Amniotic epithelial cell (primary cell): ENCODE measurements at regions not wholly inside any gene's neighbourhood (a gene's known extent, or its start where the extent isn't known, plus 50 kb on each side); places are given as distances from the start of the nearest gene placed in this dataset.

Experiments
- DNase-seq: peaks from one replicate; pipeline ENCODE4 v3.0.0-alpha.2; 2010; ENCODE audit warnings: low read depth

GRCh38 chr16:48487287-48487686 is 102.1 kb upstream of the SIAH1 start:
- peak; percentile 66 for DNase-seq

DNA sequence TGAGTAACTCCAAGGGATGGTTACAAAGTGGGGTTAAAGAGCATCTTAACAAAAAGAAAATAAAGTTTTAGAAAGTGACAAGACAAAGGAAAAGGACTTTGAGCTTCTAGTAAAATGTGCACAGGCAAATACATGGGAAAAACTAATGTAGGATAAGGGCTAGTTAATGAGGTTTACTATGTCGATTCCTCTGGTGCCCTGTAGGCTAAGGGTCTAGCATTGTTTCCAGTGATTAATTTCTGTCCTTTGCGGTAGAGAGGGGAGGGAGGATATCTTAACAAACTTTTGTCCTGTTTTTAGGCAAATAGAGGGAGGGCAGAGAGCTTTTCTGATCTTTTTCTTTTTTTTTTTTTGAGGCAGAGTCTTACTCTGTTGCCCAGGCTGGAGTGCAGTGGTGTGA is 96.6 kb upstream of the SIAH1 start:
- peak; percentile 31 for DNase-seq

GRCh38 chr16:48481211-48481610 is 96.0 kb upstream of the SIAH1 start:
- no peak for DNase-seq

GRCh38 chr16:48479955-48480354 is 94.7 kb upstream of the SIAH1 start:
- DNase-seq: peak; percentile 91

- no peak for DNase-seq
Observed at GRCh38 chr16:48479329-48479728, 94.1 kb upstream of the SIAH1 start.

GRCh38 chr16:48478393-48478792 is 93.2 kb upstream of the SIAH1 start:
- DNase-seq: peak; percentile 66

DNA sequence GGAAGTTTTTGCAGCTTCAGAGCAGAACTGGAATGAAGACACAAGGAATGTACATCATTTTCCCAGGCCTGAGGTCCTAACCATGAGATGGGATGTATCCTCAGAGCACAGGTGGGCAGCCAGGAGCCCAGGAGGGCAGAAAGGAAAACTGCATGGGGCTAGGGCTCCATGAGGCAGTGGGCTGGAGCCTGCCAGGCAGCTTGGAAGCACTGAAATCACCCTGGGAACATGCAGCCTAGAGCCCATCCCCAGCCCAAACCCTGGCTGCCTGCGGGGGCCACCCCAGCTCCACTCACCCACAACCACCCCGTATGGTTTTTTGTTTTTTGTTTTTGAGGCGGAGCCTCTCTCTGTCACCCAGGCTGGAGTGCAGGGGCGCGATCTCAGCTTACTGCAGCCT is 86.2 kb upstream of the SIAH1 start:
- DNase-seq: no peak

DNA sequence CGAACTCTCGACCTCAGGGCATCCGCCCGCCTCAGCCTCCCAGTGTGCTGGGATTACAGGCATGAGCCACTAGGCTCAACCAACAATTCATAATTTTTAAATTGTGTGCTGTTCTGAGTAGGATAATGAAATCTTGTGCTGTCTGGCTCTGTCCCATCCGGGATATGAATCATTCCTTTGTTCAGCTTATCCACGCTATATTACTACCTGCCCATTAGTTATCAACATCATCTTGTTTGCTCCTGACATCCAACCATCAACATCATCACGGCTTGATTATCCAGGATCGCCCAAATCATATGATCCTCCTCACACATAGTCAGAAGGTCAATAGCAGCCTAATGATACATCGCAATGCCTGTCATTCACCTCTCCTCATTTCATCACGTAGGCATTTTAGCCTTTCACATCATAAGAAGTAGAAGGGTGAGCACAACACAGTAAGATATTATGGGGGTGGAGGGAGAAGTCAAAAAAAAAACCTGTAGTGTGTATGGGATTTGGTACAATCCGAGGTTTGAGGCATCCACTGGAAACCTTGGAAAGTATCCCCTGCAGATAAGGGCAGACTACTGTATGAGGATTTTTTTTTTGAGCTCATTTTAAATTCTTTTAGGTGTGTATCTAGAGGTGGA is 77.0 kb upstream of the SIAH1 start:
- no peak for DNase-seq

- no peak for DNase-seq
Observed at GRCh38 chr16:48459167-48459566, 74.0 kb upstream of the SIAH1 start.

- no peak for DNase-seq
Observed at GRCh38 chr16:48454051-48454450, 68.8 kb upstream of the SIAH1 start.

GRCh38 chr16:48452991-48453760 is 68.0 kb upstream of the SIAH1 start:
- no peak for DNase-seq

GRCh38 chr16:48451323-48451722 is 66.1 kb upstream of the SIAH1 start:
- DNase-seq: no peak

GRCh38 chr16:48450367-48450766 is 65.2 kb upstream of the SIAH1 start:
- DNase-seq: peak; percentile 27

DNA sequence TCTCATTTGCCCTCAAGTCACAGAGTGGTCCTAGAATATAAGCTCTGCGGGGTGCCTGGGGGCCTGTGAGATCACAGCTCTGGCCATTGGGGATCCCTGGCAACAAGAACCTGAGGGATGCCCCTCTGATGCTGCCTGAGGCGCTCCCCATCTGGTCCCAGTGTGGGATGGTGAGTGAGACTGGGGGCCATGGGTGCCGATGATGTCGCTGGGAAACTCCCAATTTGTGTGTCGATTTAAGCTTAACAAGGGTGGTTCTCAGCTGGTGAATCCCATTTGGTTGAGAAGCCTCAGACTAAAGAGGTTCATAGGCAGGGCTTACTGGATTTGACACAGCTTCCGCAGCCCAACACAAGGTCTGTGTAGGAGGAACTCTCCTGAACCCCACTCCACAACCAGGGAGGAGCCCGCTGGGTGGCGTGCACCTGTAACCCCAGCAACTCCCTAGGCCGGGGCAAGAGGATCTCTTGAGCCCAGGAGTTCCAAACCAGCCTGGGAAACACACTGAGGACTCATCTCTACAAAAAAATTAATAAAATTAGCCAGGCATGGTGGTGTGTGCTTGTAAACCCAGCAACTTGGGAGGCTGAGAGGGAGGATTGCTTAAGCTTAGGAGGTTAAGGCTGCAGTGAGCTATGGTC is 63.7 kb upstream of the SIAH1 start:
- DNase-seq: no peak

DNA sequence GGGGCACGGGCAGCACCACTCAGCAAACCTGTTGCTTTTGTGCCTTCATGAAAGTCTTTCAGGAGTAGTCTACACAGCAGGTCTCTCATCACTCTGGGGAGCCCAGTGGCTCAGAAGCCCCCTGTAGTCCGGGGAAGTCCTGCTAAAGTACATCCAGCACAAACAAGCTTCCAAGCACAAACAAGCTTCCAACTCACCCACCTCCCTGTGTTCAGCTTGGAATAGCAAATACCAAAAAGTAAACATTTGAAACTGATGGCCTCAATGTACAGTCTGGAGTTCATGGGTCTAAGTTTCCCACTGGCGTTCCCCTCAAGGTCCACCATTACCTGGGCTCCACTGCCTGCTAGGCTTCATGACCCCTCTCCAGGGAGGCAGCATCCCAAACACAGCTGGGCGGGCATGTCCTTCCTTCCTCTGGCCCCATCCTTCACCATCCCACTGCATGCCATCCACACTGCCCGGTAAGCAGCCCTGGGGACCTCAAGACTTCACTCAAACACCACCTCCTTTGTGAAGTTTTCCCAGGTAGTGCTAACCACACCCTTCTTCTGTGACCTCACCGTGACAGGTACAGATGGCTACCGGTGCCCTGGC is 62.8 kb upstream of the SIAH1 start:
- DNase-seq: no peak

- no peak for DNase-seq
Observed at GRCh38 chr16:48447428-48447827, 62.2 kb upstream of the SIAH1 start.

GRCh38 chr16:48446534-48446920 is 61.3 kb upstream of the SIAH1 start:
- no peak for DNase-seq

DNA sequence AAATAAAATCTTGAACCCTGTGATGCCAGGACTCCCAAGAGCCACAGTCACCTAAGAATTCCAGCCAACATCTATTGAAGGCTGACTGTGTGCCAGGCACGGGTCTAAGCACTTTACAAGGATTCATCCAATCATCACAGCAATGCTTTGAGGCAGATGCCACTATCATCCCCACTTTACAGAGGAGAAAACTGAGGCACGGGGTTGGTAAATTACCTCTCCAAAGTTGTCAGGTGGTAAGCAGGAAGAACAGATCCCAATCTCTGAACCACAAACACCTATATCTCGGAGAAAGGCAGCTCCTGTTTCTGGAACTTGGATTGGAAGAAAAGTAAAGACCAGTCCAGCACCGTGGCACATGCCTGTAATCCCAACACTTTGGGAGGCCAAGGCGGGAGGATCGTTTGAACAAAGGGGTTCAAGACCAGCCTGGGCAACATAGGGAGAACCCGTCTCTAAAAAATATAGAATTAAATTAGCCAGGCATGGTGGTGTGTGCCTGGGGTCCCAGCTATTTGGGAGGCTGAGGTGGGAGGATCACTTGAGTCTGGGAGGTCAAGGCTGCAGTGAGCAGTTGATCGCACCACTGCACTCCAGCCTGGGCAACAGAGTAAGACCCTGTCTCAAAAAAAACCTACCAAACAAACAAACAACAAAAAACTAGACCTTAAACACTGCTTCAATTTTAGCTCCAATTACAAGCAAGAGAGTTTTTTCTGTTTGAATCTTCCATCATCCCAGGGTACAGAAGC is 60.7 kb upstream of the SIAH1 start:
- no peak for DNase-seq

GRCh38 chr16:48444574-48444973 is 59.4 kb upstream of the SIAH1 start:
- peak; percentile 80 for DNase-seq

GRCh38 chr16:48442379-48442778 is 57.2 kb upstream of the SIAH1 start:
- DNase-seq: no peak

DNA sequence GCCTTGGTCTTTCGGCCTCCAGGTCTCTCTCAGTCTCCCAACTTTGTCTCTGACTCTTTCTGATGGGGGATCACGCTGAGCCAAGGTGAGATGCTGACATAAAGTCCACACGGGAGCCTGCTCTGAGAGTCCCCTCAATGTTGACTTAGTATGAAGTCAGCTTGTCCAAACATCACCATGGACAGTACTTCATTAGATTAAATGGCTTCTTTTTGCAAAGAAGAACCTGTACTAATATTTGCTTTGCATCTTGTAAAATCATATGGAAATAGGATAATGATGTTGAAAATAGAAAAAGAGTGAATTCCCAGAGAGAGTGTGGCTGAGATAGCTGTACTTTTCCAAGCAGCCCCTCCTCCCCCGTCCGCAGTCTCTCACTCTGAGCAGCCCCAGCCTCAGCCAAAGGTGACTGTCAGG is 56.7 kb upstream of the SIAH1 start:
- DNase-seq: no peak

DNA sequence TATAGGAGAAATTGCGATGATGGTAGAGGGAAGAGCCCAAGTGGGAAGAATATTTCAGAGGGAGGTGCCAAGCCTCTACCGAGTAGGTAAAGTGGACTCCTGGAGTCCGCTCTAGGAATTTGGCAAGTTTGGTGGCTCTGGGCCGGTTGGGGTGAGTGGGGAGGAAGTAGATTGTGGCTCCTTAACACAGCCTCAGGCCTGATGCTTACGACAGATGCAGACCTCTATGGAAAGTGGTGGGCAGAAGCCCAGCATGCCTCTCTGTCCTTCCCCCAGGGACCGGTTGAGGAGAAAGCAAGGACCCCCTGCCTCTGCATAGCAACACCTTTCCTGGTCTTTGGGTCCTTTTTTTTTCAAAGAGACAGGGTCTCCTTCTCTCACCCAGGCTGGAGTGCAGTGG is 55.9 kb upstream of the SIAH1 start:
- DNase-seq: no peak
